ENCODE measurements at regions not wholly inside any gene's neighbourhood (a gene's known extent, or its start where the extent isn't known, plus 50 kb on each side); places are given as distances from the start of the nearest gene placed in this dataset.

GRCh38 chr5:71810023-71810422 is 90.9 kb downstream of the CARTPT start:
- TF ChIP-seq, protein P1, sequence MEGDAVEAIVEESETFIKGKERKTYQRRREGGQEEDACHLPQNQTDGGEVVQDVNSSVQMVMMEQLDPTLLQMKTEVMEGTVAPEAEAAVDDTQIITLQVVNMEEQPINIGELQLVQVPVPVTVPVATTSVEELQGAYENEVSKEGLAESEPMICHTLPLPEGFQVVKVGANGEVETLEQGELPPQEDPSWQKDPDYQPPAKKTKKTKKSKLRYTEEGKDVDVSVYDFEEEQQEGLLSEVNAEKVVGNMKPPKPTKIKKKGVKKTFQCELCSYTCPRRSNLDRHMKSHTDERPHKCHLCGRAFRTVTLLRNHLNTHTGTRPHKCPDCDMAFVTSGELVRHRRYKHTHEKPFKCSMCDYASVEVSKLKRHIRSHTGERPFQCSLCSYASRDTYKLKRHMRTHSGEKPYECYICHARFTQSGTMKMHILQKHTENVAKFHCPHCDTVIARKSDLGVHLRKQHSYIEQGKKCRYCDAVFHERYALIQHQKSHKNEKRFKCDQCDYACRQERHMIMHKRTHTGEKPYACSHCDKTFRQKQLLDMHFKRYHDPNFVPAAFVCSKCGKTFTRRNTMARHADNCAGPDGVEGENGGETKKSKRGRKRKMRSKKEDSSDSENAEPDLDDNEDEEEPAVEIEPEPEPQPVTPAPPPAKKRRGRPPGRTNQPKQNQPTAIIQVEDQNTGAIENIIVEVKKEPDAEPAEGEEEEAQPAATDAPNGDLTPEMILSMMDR (IDR thresholded peaks at IDR 0.05) = no peak
- TF ChIP-seq MYC (IDR thresholded peaks at IDR 0.05; ENCODE audit: borderline replicate concordance, low read length) = no peak
- no peak for TF ChIP-seq CBX2 (IDR thresholded peaks at IDR 0.05; ENCODE audit: borderline replicate concordance, low read depth)

Measured in A549 (cell line).